SIG-M5 treated with dmso at 0.1 percent for 504 hours (cell line): ENCODE measurements at regions not wholly inside any gene's neighbourhood (a gene's known extent, or its start where the extent isn't known, plus 50 kb on each side); places are given as distances from the start of the nearest gene placed in this dataset.

Source experiments
- DNase-seq: peaks from one replicate; lab custom pipeline; 2025; ENCODE audit not compliant: unreplicated experiment; lab: John Stamatoyannopoulos, UW

DNA sequence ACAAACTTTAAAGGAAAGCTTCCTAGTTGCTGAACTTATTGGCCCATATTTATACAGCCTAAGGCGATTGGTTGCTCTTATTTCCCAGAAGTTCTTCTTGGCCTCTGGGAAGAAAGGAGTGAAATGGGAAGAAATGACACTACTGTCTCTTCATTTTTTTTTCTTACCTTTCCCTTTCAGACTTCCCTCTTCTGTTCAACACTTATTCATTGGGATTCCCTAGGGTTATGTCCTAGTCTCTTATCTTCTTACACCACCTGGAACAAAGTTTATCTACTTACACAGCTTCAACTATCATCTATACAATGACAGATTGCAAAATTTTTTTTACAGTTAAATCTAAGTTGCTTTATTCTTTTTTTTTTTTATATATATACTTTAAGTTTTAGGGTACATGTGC is 68.0 kb downstream of the SNX12 start:
- no peak for DNase-seq

DNA sequence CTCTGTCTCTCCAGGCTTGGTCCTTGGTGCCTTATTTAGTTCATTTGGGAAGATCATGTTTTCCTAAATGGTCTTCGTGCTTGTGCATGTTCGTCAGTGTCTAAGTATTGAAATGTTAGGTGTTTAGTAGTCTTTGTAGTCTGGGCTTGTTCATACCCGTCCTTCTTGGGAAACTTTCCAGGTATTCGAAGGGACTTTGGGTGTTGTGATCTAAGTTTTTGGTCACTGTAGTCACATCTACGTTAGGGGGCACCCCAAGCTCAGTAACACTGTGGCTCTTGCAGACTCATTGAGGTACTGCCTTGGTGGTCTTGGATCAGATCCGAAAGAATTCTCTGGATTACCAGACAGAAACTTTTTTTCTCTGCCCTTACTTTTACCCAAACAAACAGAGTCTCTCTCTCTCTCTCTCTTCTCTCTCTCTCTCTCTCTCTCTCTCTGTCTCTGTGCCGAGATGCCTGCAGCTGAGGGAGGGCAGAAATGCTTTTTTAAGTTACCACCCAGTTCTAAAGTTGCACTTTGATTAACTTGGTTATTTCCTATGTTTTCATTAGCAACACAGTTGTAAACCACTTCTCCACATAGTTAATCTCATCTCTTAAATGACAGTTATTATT is 67.6 kb upstream of the SLC7A3 start:
- peak; percentile 17 for DNase-seq

DNA sequence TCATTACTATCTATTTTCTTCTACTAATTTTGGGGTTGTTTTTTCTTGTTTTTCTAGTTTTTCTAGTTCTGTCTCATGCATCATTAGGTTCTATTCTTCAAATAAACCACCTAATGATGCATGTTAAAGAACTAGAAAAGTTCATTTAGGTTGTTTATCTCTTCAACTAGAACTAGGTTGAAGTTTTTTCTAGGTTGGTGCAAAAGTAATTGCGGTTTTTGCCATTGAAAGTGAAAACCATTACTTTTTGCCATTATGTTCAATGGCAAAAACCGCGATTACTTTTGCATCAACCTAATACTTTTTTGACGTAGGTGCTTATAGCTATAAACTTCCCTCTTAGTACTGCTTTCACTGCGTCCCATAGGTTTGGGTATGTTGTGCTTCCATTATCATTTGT is 64.4 kb upstream of the SLC7A3 start:
- no peak for DNase-seq

DNA sequence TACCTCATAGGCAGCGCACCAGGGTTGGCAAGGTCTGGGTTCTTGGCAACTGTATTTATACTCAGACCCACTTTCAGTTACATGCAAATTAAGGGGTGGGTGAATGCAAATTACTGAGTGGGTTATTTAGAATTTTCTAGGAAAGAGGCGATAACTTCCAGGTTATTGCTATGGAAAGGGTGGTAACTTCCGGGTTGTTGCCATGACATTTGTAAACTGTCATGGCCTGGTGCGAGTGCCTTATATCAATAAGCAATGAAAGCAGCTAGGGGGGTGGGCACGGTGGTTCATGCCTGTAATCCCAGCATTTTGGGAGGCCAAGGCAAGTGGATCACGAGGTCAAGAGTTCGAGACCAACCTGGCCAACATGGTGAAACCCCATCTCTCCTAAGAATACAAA is 57.5 kb upstream of the SLC7A3 start:
- DNase-seq, result no peak
